A673 (cell line): ENCODE measurements at regions not wholly inside any gene's neighbourhood (a gene's known extent, or its start where the extent isn't known, plus 50 kb on each side); places are given as distances from the start of the nearest gene placed in this dataset.

ENCODE experiments used
- CTCF ChIP-seq: fragments of 300-800, 200-600 bp; sonication (generic); conservative IDR thresholded peaks from 2 replicates; pipeline ENCODE4 v1.5.1; 2017; ENCODE audit warnings: low read depth, mild to moderate bottlenecking, antibody characterized with exemption, low read length, moderate library complexity, mixed read lengths
- EZH2 ChIP-seq: fragments of 200-600 bp; sonication (generic); IDR thresholded peaks from 2 replicates; pipeline ENCODE4 v1.6.1; 2017; ENCODE audit warnings: borderline replicate concordance, low read depth, mild to moderate bottlenecking, mixed read lengths, antibody characterized with exemption, low read length; ENCODE audit not compliant: poor library complexity, severe bottlenecking

- no peak for TF ChIP-seq EZH2
- no peak for TF ChIP-seq CTCF
Observed at GRCh38 chr3:107965136-107965655, 125.6 kb downstream of the CD47 start.
